ENCODE measurements at regions not wholly inside any gene's neighbourhood (a gene's known extent, or its start where the extent isn't known, plus 50 kb on each side); places are given as distances from the start of the nearest gene placed in this dataset.

- TF ChIP-seq CTCF (IDR thresholded peaks at IDR 0.05), result no peak
- no peak for TF ChIP-seq EP300 (IDR thresholded peaks at IDR 0.05)
- no peak for TF ChIP-seq POLR2A (IDR thresholded peaks at IDR 0.05)
These were observed 97.6 kb upstream of the SERP2 start for GRCh38 chr13:44276061-44276460.

All from tibial nerve (tissue), 4 donors.